ENCODE measurements at regions not wholly inside any gene's neighbourhood (a gene's known extent, or its start where the extent isn't known, plus 50 kb on each side); places are given as distances from the start of the nearest gene placed in this dataset.

GRCh38 chr17:77723071-77723908 is 235.2 kb upstream of the TNRC6C start:
- POLR2A ChIA-PET = no interaction called here
- TF ChIP-seq CTCF (IDR thresholded peaks at IDR 0.05; ENCODE audit: control extremely low read depth, extremely low read depth, low read depth, missing control alignments) = no peak
- CTCF ChIA-PET = no interaction called here
- DNase-seq (ENCODE audit: extremely low spot score) = no peak

- TF ChIP-seq CTCF (IDR thresholded peaks at IDR 0.05; ENCODE audit: control extremely low read depth, extremely low read depth, low read depth, missing control alignments) = no peak
- DNase-seq (ENCODE audit: extremely low spot score) = no peak
- ChIA-PET POLR2A (no interaction called here), CTCF (no interaction called here)
These were observed 234.3 kb upstream of the TNRC6C start for GRCh38 chr17:77723909-77724875.

GRCh38 chr17:77724876-77725615 is 233.5 kb upstream of the TNRC6C start:
- POLR2A ChIA-PET = no interaction called here
- CTCF ChIA-PET = no interaction called here
- TF ChIP-seq CTCF (IDR thresholded peaks at IDR 0.05; ENCODE audit: control extremely low read depth, extremely low read depth, low read depth, missing control alignments) = no peak
- DNase-seq (ENCODE audit: extremely low spot score) = no peak

GRCh38 chr17:77725846-77726245 is 232.7 kb upstream of the TNRC6C start:
- ChIA-PET POLR2A (no interaction called here), CTCF (no interaction called here)
- no peak for TF ChIP-seq CTCF (IDR thresholded peaks at IDR 0.05; ENCODE audit: control extremely low read depth, extremely low read depth, low read depth, missing control alignments)
- DNase-seq (ENCODE audit: extremely low spot score) = no peak

- TF ChIP-seq CTCF (IDR thresholded peaks at IDR 0.05; ENCODE audit: control extremely low read depth, extremely low read depth, low read depth, missing control alignments) = no peak
- POLR2A ChIA-PET = no interaction called here
- DNase-seq (ENCODE audit: extremely low spot score) = no peak
- CTCF ChIA-PET = no interaction called here
These were observed 231.9 kb upstream of the TNRC6C start for GRCh38 chr17:77726549-77727006.

- ChIA-PET POLR2A (no interaction called here), CTCF (no interaction called here)
- no peak for DNase-seq (ENCODE audit: extremely low spot score)
- no peak for TF ChIP-seq CTCF (IDR thresholded peaks at IDR 0.05; ENCODE audit: control extremely low read depth, extremely low read depth, low read depth, missing control alignments)
These were observed 231.4 kb upstream of the TNRC6C start for GRCh38 chr17:77727037-77727615.
